Germinal center (tissue), 1 donor: ENCODE measurements at regions not wholly inside any gene's neighbourhood (a gene's known extent, or its start where the extent isn't known, plus 50 kb on each side); places are given as distances from the start of the nearest gene placed in this dataset.
"Not testable (repeated sequence)": the region's sequence is repeated elsewhere in the genome, so short reads cannot be mapped to it uniquely, and the experiment has no call there.

Experiments
- DNase-seq: peaks from one replicate; pipeline ENCODE4 v3.0.0; 2012; ENCODE audit warnings: mixed read lengths, low spot score

DNA sequence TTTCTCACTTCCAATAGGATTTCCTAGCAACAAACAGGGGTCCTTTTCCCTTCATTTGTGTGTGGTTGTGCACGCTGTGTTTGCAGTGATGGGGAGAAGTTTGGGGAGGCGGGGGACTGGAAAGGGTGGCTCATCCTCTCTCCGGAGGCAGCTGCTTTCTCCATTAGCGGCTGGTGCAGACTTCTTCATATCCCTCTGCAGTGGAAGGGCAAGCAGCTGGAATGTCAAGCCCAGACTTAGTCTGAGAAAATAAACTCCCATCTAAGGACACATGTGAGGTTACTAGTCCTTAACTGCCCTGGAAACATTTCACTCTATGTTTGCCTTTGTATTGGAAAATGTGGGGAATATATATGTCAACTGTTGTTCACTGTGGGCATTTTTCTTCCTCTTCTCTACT lies 467.0 kb upstream of the RASGRP1 start:
- DNase-seq: no peak

DNA sequence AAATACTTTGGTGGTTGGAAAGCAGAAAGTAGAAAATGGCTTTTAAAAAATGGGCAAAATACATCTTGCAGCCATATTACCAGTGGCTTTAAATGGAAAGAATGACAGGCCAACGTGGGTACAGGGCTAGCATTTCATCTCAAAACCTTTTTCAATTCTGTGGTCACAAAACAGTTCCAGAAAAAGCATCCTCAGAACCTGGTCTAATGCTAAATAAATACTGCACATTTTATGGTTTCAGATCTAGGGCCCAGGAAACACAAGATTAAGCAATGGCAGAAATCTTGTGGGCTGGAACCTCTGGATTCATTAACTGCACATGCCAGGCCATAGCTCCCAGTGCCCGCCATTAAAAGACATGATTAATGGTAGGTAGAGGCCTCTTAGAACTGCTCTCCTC lies 470.2 kb upstream of the RASGRP1 start:
- no peak for DNase-seq

DNA sequence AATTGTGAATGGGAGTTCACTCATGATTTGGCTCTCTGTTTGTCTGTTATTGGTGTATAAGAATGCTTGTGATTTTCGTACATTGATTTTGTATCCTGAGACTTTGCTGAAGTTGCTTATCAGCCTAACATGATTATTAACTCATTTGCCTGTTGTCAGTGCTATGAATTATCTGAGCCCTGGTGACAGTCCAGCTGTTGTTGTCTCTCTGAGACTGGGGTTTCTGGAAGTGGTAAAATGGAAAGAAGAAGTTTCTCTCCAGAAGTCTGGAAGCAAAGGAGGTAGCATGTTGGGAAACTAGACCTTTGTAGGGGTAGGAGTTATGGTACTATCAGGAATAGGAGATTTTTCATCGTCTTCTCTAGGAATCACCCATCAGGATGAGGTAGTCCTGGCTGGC lies 473.0 kb upstream of the RASGRP1 start:
- DNase-seq: not testable (repeated sequence)

DNA sequence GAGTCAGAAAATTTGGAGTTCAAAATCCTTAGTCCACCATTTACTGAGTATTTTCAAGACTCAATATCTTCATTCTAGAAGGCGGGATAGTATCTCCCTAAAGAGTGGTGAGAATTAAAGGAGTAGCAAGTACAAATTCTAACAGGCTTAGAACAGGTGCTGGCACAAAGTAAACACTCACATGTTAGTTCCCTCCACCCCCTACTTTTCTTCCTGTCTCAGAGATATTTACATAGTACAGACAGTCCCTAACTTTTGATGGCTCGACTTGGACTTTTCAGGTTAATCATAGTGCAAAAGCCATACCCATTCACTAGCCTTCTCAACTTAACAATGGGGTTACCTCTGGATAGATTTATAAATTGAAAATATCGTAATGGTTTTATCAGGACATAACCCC lies 476.2 kb upstream of the RASGRP1 start:
- no peak for DNase-seq

DNA sequence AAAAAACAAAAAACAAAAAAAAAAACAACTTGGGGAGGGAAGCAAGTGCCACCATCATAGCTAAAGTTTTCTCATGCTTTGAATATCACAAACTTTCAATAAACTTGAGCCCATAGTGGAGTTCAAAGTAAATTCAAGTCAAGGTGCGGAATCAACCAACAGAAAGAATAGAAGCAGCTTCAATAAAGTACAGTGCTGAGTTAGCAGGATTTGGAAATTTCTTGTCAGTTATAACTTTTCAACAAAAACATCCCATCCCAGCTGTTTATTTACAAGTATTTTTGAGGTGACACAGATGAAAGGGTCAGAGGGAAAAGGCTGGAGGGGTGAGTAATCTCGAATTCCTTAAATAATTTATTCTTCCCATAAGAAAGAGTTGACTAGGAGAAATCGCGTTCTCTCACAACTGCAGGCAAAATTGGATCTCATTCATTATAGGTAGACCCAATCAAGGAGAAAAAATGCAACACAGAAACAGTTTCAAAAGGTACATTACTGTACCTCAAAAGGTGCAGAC lies 477.4 kb upstream of the RASGRP1 start:
- DNase-seq: no peak

DNA sequence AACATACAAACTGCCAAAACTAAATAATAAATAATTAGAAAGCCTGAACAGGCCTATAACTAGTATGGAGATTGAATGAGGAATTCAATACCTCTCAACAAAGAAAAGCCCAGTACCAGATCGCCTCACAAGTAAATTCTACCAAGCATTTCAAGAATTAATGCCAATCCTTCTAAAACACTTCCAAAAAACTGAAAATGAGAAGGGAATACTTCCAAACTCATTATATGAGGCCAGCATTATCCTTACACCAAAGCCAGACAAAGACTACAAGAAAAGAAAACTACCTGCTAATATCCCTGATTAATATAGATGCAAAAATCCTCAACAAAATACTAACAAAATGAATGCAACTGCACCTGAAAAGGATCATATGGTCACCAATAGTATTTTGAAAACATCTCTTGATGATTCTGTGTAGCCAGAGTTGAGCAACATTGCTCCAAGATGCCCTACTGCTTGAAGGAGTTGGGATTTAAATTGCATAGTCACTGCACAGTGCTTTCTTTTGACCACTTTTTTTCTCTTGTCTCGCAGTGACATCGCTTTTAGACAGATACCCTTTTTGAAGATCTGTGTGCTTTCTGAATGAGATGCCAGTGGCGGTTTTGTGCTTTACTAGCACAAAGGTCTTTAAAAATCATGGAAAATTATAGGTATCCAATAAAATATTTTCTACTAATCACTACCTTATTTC lies 487.2 kb upstream of the RASGRP1 start:
- DNase-seq: no peak

DNA sequence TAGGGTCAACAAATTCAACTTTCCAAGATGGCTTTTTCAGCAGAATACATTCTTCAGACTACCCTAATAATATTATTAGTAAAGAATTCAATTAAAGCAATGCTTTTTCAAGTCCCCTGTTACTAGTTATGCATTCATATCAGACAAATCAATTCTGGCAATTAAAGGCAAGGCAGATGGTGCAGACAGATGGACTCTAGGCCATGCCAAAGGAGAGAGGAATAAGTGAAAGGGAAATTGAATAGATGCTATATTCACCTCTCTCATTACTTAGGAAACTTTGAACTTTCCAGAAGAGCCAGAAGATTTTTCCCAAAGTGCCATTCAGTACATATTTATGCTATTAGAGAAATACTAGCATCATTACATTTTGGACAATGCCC lies 487.7 kb upstream of the RASGRP1 start:
- no peak for DNase-seq

DNA sequence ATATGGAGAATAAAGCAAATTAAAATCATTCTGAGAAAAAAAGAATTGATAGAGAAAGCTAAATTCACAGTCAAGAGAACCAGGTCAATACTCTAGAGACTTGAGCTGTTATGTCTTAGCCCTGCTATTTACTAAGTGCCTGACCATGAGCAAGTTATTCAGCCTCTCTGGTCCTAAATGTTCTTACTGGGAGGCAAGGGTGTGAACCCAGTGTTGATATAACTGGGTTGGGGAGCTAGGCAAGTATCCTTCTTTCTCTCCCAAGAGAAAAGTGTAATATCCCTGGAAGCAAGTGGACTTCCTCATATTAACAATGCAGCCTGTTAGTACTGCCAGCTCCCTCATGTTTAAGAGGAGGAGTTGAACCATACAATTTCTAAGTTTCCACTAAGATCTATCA lies 488.9 kb upstream of the RASGRP1 start:
- no peak for DNase-seq

DNA sequence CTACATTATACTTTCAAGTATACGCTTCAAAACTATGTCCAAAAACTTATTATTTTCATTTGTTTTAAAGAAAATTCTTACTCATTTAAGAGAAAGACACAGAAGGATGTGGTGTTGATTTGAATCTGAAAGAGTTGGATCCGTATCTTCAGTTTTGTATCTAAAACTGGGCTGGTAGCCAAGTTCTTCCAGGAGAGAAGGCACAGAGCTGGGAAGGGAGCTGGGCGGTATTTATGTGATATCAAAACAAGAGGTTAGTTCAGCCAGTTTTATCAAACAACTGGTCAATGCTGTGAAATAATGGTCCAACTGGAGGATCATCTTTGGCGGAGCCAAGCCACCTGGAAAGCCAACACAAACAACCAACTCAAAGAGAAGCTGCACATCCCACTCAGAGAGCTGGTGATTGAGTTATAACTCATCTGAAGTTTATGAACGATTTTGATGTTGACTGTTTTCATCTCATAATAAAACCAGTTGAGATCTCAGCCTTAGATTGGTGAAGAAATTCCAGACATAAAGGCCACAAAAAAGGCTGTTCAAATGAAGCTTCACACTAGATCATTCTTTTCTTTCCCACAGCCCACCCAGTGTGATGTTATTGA lies 489.6 kb upstream of the RASGRP1 start:
- DNase-seq: no peak

DNA sequence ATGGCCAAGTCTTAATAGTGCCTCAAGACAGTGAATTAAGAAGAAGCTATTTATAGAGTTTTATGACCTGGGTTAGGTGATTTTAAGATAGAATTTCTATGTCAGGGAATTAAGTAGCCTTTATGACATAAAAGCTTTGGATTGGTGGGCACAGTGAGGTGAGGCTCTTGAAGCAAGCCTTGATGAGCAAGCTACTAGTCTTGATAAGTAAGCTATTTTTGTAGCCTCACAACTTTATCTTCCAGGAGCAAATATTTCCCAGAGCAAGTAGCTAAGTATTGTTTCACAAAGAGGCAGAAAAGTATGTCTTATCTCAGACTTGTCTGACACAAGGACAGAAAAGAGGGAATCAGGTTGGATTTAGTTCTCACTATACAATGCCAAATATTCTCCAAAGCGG lies 491.7 kb upstream of the RASGRP1 start:
- no peak for DNase-seq

DNA sequence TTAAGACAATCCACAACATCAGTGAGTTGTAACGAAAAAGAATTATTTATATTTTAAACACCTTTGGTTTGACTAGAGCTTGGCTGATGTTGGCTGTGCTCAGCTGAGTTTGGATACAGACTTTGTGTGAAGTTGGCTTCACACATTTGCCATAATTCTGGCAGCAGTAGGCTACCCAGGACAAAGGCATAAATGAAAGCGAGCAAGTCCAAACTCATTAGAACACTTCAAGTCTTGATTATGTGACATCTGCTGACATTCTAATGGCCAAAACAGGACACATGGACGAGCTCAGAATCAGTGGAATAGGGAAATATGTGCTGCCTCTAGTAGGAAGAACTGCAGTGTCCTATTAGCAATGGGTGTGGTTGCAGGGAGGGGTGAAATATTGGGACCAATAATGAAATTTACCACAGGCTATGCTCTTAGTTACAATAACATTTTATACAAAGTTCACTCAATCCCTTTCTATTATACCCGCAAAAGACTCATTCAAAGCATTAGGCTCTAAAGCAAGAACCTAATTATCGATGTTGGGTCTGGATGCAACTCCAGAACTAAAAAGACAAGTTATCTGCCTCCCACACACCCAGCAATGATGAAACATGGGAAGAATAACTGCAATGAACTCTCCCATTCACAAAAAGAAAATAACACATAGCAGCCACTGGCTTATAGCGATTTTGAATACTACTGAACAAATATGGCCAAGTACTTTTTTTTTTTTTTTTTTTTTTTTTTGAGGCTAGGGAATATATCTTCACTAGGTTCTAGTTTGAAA lies 493.9 kb upstream of the RASGRP1 start:
- no peak for DNase-seq

DNA sequence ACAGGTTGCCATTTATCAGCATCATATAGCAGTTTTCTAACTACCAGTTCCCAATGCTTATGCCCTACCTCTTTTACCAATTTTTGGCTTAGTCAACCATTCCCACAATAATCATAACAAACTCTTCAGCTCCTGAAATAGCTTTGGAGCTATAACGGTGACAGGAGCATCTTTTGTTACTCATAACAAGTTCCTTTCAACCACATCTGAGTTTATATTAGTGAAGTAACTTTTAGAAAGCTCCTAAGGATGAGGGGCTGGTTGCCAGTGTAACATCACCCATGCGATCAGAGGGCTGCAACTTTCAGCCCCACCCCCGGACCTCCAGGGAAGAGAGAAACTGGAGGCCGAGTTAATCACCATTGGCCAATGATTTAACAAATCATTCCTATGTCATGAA lies 495.3 kb upstream of the RASGRP1 start:
- DNase-seq: no peak

DNA sequence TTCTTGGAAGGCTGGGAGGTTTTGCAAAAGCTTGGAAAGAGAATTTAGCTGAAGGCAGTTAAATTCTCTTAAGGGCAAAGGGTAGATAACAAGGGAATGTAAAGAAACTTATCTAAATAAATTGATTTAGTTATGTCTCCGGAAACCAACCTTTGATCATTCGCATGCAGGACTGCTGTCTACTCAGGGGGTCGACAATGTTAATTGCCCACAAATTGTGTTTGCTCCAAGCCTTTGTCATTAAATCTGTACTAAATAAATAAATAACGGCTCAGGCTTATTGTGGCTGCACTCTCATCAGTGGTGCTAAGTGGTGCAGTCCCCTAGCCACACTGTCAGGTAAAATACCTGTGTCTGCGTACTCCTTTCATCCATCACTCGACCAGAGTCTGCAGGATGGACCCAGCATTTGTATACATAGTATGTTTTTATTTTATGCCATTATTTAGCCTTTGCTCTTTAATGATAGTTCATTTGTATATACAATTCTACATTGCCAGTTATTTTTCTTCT lies 497.4 kb upstream of the RASGRP1 start:
- no peak for DNase-seq

DNA sequence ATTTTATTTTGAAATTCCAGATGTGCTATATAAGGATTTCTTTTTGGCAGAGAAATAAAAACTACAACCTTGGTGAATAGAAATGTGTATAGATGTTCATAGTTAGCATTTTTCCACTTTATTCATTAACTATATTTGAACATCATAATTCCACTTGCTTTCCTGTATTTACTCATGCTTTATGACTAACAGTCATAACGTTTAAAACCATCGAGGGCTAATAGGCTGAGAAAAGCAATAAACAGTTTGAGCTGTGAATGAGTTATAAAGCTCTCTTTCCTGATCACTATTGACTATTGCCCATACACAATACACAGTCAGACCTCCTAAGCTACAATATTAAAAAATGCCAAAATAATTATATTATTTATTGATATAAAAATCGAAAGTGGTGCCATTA lies 502.1 kb upstream of the RASGRP1 start:
- no peak for DNase-seq

DNA sequence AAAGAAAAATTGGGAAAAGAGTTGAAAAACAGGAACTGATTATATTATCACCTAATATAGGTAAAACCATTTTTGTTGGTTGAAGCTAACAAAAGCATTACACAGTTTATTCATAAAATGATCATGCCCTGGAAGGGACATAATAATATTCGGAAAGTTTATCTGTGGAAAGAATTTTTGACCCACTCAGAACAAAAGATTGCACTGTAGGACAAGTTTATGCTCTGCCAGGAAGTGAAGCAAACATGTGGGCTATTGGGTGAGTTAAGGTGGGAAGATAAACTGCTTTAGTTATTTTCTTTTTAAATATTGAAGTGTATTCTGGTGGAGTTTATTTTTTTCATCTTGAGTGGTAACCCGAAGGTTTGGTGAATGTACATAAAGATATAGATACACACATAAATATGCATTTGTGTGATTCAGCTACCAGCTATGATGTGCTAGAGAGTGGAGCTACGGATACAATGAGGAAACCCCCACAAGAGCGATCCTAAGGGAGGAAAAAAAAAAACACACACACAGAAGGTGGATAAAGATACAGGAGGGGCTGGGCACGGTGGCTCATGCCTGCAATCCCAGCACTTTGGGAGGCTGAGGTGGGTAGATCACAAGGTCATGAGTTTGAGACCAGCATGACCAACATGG lies 506.4 kb upstream of the THBS1 start:
- DNase-seq: no peak

DNA sequence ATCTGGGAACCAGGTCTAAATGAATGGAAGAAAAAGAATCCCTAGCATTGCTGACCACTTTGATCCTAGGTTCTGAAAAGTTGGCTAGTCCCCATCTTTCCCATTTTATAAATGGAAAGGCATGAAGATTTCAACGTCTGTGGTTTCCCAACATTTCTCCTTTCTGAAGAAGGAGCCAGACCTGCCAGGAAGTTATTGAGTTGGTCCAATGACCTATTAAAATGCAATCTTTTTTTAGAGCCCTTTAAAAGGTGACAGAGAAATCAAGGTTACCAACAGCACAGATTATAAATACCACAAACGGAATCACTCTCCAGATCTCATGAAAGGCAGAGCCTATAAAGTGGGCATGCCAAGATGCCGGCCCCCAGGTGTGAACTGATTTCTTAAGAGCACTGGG lies 505.6 kb upstream of the THBS1 start:
- DNase-seq: no peak

DNA sequence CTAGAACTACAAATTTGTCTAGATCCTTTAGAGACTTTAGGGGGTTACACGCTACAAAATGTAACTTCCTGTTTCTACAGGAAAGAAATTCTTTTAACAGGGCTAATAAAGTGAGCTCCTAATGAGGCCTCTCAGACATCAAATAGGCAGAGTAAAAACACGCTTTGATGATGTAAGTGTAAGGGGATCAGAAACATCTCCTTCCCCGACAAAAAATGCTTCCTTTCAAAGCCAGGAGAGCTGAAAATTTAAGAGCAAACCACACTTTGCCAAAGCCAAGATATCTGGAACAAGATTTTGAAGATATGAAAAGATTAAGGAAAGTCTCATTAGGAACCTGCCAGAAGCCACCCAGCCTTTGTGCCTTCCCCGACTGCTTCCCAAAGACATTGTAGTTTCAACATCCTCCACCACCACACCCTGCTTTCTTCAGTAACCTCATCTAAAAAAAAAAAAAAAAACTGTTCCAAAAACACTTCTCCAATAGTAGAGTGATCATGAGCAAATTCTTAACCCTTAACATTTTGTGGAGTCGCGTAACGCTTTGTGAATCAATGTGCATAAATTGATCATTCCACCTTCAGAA lies 505.0 kb upstream of the THBS1 start:
- DNase-seq: no peak

DNA sequence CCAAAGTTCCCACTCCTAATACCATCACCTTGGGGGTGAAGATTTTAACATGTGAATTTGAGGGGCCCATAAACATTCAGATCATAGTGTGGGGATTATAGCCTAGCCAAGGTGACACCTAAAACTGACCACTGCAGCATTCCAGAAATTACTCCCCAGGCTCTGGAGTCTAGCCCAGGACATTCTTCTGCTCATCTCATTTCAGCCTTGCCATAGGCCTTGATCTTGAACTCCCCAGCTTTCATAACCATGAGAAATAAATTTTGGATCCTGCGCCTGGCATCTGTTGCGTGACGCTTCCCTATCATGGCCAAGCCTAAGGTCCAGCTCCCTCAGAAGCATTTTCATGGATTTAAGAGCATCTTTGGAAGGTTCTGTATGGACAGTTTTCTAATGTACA lies 502.9 kb upstream of the THBS1 start:
- DNase-seq: no peak

DNA sequence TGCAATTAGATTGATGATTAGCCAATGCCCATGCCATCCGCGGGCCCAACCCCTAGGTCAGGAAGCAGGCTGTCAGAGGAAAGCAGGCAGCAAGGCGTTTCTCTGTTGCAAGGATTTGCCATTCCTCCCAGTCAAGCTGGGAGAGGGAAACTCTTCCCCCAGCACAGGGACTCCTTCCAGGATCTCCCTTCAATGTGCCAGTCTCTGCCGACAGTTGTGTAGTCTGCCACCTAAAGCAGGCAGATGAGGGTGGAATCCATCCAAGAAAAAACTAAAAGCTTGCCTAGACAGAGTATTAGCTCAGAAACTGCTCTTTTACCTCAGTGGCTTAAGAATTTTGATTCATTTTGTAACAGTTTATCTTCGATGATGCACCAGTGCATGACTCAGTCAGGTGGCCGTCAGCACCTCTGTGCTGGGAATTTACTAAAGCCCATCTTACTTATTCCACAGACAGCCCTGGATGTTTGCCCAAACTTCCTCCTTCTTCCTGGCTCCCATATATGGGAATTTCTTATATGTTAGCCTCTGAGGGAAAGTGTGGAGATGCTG lies 501.5 kb upstream of the THBS1 start:
- no peak for DNase-seq

DNA sequence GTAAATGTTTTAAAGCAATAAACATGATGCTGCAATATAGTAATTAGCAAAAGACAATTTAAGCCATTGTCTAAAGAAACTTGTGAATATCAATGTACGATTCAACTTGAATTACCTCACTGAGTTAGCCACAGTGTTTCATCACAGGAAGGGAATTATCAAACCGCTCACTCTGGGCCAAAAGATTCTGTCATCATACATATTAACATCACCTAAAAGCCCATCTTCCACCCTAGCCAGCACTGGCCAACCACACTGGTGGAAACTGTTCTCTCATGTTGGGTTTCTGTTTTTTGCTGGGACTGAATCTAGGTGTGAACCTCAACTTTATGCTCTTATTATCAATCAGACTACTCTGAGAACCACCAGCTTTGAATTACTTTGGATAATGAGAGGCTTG lies 497.7 kb upstream of the THBS1 start:
- DNase-seq: no peak

DNA sequence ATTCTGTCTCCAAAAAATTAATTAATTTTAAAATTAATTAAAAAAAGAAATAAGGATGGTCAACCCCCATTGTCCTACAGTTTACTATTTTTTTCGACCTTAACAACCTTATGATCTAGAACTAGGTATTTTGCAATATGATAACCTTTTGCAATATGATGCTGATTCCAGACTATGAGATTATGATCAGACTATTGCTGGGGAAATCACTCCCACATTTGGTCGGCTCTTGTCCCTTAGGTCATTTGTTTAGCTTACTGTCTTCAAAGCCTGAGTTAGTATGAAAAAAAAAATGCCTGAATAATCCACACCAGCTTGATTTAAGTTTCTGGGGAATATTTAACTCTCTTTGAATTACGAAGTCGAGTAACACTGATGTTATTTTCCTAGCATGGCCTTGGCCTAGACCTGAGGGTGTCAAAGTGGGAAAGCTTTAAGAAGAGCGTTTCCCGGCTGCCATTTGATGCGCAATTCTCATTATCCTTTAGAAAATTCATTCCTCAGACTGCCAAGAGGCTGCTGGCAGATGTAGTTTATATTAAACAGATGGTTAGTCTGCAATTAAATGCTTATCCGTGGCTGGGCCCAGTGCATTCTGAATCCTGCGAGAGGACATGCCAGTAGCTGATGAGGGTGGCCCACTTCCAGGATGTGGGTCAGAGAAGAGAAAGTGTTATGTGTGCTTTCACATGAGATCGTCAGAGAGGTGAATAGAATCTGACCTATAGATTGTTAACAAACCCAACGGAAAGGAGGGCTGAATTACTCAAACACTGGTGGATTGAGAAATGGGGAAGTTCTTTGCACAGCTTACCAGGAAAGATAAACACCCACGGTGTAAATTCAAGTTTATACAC lies 496.0 kb upstream of the THBS1 start:
- DNase-seq: no peak
